Panc1 (cell line): ENCODE measurements at regions not wholly inside any gene's neighbourhood (a gene's known extent, or its start where the extent isn't known, plus 50 kb on each side); places are given as distances from the start of the nearest gene placed in this dataset.

Experiments
- ATAC-seq: fragments of 200-7000 bp; cut with Tn5 transposase; 2 replicates; pipeline ENCODE4 v1.9.1; 2020; ENCODE audit warnings: mild to moderate bottlenecking, moderate library complexity
- BruUV-seq: library from RNA; stranded (reverse); fragments of 400-500 nt; replicated peaks from 2 replicates; lab custom pipeline; 2021; lab: Mats Ljungman, UMichigan
- CTCF ChIA-PET: fragments of 300-600 bp; sonication (Branson Sonifier 250); formaldehyde crosslinking; loops from one replicate; lab custom pipeline; 2022; ENCODE audit warnings: antibody characterized with exemption; lab: Charles Lee
- POLR2A ChIA-PET: fragments of 300-600 bp; sonication (Branson Sonifier 250); formaldehyde crosslinking; loops from one replicate; lab custom pipeline; 2022; ENCODE audit warnings: antibody characterized with exemption; lab: Charles Lee
- DNase-seq: peaks from one replicate; pipeline ENCODE4 v3.0.0-alpha.2; 2010; ENCODE audit warnings: low read depth, low spot score
- H3K27ac ChIP-seq: 2 replicates; pipeline ENCODE4 v1.5.1; 2011; ENCODE audit warnings: mild to moderate bottlenecking, low read length, inconsistent platforms
- H3K27me3 ChIP-seq: fragments of 200-500 bp; sonication (Bioruptor generic); 2 replicates; pipeline ENCODE4 v1.6.0; 2014; ENCODE audit warnings: low read length, inconsistent platforms; ENCODE audit not compliant: control insufficient read depth, insufficient read depth
- H3K36me3 ChIP-seq: fragments of 200-500 bp; sonication (Bioruptor generic); 2 replicates; pipeline ENCODE4 v1.5.1; 2014; ENCODE audit warnings: inconsistent platforms, mild to moderate bottlenecking, low read length, moderate library complexity; ENCODE audit not compliant: control insufficient read depth, insufficient read depth
- H3K4me1 ChIP-seq: 2 replicates; pipeline ENCODE4 v1.5.1; 2011; ENCODE audit warnings: inconsistent platforms, mild to moderate bottlenecking, low read length, moderate library complexity; ENCODE audit not compliant: control insufficient read depth, insufficient read depth
- H3K4me3 ChIP-seq, 2 experiments: 2 replicates each; pipeline ENCODE4 v1.5.1; 2011 to 2012; ENCODE audit warnings: low read depth in 2 of 2, low read length in 2 of 2, mild to moderate bottlenecking in 2 of 2, inconsistent platforms in 1 of 2, moderate library complexity in 1 of 2
- H3K9me3 ChIP-seq: fragments of 200-500 bp; sonication (Bioruptor generic); 2 replicates; pipeline ENCODE4 v1.5.1; 2014; ENCODE audit warnings: low read depth, mild to moderate bottlenecking, inconsistent platforms, low read length, moderate library complexity; ENCODE audit not compliant: control insufficient read depth, insufficient read depth
- CTCF ChIP-seq: fragments of 450-650 bp; IDR thresholded peaks from 2 replicates; pipeline ENCODE4 v1.5.1; 2017; ENCODE audit warnings: mild to moderate bottlenecking
- POLR2AphosphoS5 ChIP-seq: IDR thresholded peaks from 2 replicates; pipeline ENCODE4 v1.6.1; 2012; ENCODE audit warnings: mild to moderate bottlenecking, low read depth, low read length, moderate library complexity
- REST ChIP-seq, 2 experiments: IDR thresholded peaks; 2 replicates each; pipeline ENCODE4 v1.6.1; 2011 to 2012; ENCODE audit warnings: low read depth in 2 of 2, control low read depth in 1 of 2, low read length in 1 of 2, mild to moderate bottlenecking in 1 of 2, moderate library complexity in 1 of 2; ENCODE audit not compliant: insufficient read depth in 1 of 2
- SIN3A ChIP-seq: IDR thresholded peaks from 2 replicates; pipeline ENCODE4 v1.6.1; 2012; ENCODE audit warnings: low read depth, mild to moderate bottlenecking, low read length, moderate library complexity, borderline replicate concordance; ENCODE audit not compliant: insufficient read depth
- TCF7L2 ChIP-seq: IDR thresholded peaks from 2 replicates; pipeline ENCODE4 v1.6.1; 2011; ENCODE audit warnings: mild to moderate bottlenecking, low read depth, low read length, inconsistent platforms
- in situ Hi-C: cut with HindIII; loops from 2 replicates; pipeline ENCODE4 v1.10.0; 2016; ENCODE audit warnings: low sequenced_read_pairs, low pct_unique_long_range_greater_than_20kb
- intact Hi-C: fragments of 100-400 bp; cut with micrococcal nuclease; formaldehyde crosslinking; loops from one replicate; pipeline ENCODE4 v1.10.0; 2022; ENCODE audit not compliant: unreplicated experiment

GRCh38 chr3:6580808-6581207 is 280.1 kb upstream of the GRM7 start:
- Histone ChIP-seq H3K27me3 (no peaks in the 10 kb centered on the region), H3K27ac (no peak overlapping the region), H3K9me3 (no peaks in the 10 kb centered on the region), H3K36me3 (no peaks in the 10 kb centered on the region), H3K4me1 (no peaks in the 10 kb centered on the region), H3K4me3 (no peak overlapping the region)
- ChIA-PET CTCF (no interaction called here), POLR2A (no interaction called here)
- DNase-seq = no peak
- ATAC-seq = no peak
- TF ChIP-seq SIN3A = no peak
- TF ChIP-seq POLR2AphosphoS5 = no peak
- TF ChIP-seq REST (IDR thresholded peaks at IDR 0.05; ENCODE audit: insufficient read depth in 1 of 2, low read depth in 2 of 2, low read length in 1 of 2) = no peak
- no peak for TF ChIP-seq TCF7L2
- TF ChIP-seq CTCF = no peak
- in situ Hi-C loops = no loop called here
- BruUV-seq = no TSS peak
- intact Hi-C loops = no loop called here

DNA sequence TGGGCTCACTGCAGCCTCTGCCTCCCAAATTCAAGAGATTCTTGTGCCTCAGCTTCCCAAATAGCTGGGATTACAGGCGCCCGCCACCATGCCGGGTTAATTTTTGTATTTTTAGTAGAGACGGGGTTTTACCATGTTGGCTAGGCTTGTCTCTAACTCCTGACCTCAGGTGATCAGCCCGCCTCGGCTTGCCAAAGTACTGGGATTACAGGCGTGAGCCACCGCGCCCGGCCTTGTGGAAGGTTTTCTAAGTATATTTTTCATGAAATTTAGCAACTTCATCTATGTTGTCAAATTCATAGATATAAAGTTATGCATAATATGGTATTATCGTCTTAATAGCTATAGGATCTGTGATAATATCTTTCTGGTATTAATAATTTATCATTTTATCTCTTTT is 275.6 kb upstream of the GRM7 start:
- no peaks in the 10 kb centered on the region for H3K9me3 ChIP-seq
- CTCF ChIA-PET = no interaction called here
- no peaks in the 10 kb centered on the region for H3K27me3 ChIP-seq
- DNase-seq (no peak), ATAC-seq (no peak)
- H3K27ac ChIP-seq = no peak overlapping the region
- in situ Hi-C loops (no loop called here), intact Hi-C loops (no loop called here)
- no peak overlapping the region for H3K4me3 ChIP-seq
- POLR2A ChIA-PET = no interaction called here
- TF ChIP-seq POLR2AphosphoS5 (no peak), TCF7L2 (no peak), SIN3A (no peak), REST (IDR thresholded peaks at IDR 0.05; ENCODE audit: insufficient read depth in 1 of 2, low read depth in 2 of 2, low read length in 1 of 2) (no peak), CTCF (no peak)
- no TSS peak for BruUV-seq
- no peaks in the 10 kb centered on the region for H3K4me1 ChIP-seq
- no peaks in the 10 kb centered on the region for H3K36me3 ChIP-seq
